ENCODE measurements at regions not wholly inside any gene's neighbourhood (a gene's known extent, or its start where the extent isn't known, plus 50 kb on each side); places are given as distances from the start of the nearest gene placed in this dataset.

DNA sequence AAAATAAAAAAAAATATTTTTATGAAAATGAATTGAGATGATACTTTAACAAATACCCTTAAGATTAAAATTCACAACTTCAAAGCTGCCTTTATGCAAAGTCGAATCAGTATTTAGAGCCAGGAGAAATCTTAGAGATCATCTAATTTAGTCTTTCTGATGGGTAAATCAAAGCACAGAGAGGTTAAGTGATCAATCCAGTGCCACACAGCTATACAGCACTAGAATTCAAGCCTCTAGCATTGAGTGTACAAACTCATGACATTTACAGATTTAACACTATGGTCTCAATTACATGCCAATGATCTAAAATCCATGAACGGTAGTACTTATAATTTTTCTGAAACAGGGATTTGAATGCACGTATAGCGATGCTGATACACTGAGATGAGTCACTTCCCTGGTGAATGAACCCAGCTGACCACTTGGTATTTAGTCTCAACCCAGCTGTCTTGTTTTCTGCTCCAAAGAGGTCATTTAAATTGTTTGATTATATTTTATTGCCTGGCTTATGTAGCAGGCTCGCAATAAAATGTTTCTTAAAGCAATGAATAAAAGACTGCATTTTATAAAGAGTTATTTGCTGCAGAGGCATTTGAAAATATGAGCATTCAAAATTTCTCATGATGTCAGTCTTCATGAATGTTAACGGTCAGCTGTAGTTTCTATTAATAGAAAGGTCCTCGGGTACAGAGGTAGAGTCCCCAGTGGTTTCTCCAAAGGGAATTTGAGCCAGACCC, 152.4 kb upstream of the PRICKLE1 start:
- H3K36me3 Mint-ChIP-seq (ENCODE audit: insufficient read depth, unreplicated experiment) = no peaks in the 10 kb centered on the region

DNA sequence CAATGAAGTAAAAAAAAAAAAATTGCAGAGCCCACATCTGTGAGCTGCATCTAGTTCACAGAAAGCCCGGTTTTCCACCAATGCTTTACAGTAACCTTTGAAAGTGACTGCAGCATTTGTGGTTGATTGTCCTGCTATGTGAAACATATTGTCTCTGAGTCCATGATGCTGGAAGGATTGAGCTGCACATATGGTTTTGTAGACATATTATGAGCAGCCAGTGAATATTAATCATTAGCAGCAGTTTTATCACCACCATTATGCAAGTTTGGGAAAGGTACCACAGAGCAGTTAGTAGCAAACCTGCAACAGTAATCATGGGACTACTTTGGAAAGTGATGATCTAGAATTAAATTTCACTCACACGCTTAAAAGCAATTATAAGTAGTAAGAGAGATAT, 151.5 kb upstream of the PRICKLE1 start:
- DNase-seq (ENCODE audit: unreplicated experiment) = no peak
- BruUV-seq (replicated peaks) = no TSS peak
- TF ChIP-seq, protein P1, sequence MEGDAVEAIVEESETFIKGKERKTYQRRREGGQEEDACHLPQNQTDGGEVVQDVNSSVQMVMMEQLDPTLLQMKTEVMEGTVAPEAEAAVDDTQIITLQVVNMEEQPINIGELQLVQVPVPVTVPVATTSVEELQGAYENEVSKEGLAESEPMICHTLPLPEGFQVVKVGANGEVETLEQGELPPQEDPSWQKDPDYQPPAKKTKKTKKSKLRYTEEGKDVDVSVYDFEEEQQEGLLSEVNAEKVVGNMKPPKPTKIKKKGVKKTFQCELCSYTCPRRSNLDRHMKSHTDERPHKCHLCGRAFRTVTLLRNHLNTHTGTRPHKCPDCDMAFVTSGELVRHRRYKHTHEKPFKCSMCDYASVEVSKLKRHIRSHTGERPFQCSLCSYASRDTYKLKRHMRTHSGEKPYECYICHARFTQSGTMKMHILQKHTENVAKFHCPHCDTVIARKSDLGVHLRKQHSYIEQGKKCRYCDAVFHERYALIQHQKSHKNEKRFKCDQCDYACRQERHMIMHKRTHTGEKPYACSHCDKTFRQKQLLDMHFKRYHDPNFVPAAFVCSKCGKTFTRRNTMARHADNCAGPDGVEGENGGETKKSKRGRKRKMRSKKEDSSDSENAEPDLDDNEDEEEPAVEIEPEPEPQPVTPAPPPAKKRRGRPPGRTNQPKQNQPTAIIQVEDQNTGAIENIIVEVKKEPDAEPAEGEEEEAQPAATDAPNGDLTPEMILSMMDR (IDR thresholded peaks at IDR 0.05; ENCODE audit: unreplicated experiment) = no peak
- no peaks in the 10 kb centered on the region for H3K27me3 Mint-ChIP-seq (ENCODE audit: insufficient read depth, unreplicated experiment)
- intact Hi-C loops (cut with micrococcal nuclease) = no loop called here
- CTCF ChIA-PET = interaction anchor here (1.0 to 1.4 kb wide), 2 partner anchors 11 to 20 kb away, joined by 3 to 4 read pairs; no protein-coding TSS in a partner anchor
- no peaks in the 10 kb centered on the region for H3K36me3 Mint-ChIP-seq (ENCODE audit: insufficient read depth, unreplicated experiment)
- no peak overlapping the region for H3K27ac Mint-ChIP-seq (ENCODE audit: low read depth, unreplicated experiment)
- POLR2A ChIA-PET = interaction anchor here (1.2 kb wide), 1 partner anchor 10 kb away, joined by 3 read pairs; no protein-coding TSS in a partner anchor
- peaks cover 27% of the 10 kb centered on the region for H3K4me1 Mint-ChIP-seq (ENCODE audit: insufficient read depth, unreplicated experiment)
- no peak overlapping the region for H3K4me3 Mint-ChIP-seq (ENCODE audit: unreplicated experiment)
- H3K9me3 Mint-ChIP-seq (ENCODE audit: unreplicated experiment) = peaks cover 6% of the 10 kb centered on the region

More for the DNA sequence above, 152.4 kb upstream of the PRICKLE1 start:
- Mint-ChIP-seq H3K4me1 (ENCODE audit: insufficient read depth, unreplicated experiment) (peaks cover 22% of the 10 kb centered on the region), H3K27me3 (ENCODE audit: insufficient read depth, unreplicated experiment) (no peaks in the 10 kb centered on the region), H3K4me3 (ENCODE audit: unreplicated experiment) (no peak overlapping the region), H3K9me3 (ENCODE audit: unreplicated experiment) (peaks cover 6% of the 10 kb centered on the region), H3K27ac (ENCODE audit: low read depth, unreplicated experiment) (no peak overlapping the region)
- intact Hi-C loops (cut with micrococcal nuclease) = no loop called here
- TF ChIP-seq, protein P1 (IDR thresholded peaks at IDR 0.05; ENCODE audit: unreplicated experiment) = no peak
- ChIA-PET CTCF (interaction anchor here (1.4 kb wide), 1 partner anchor 11 kb away, joined by 4 read pairs; no protein-coding TSS in a partner anchor), POLR2A (interaction anchor here (1.2 kb wide), 1 partner anchor 11 kb away, joined by 3 read pairs; no protein-coding TSS in a partner anchor)
- BruUV-seq (replicated peaks) = no TSS peak
- no peak for DNase-seq (ENCODE audit: unreplicated experiment)

DNA sequence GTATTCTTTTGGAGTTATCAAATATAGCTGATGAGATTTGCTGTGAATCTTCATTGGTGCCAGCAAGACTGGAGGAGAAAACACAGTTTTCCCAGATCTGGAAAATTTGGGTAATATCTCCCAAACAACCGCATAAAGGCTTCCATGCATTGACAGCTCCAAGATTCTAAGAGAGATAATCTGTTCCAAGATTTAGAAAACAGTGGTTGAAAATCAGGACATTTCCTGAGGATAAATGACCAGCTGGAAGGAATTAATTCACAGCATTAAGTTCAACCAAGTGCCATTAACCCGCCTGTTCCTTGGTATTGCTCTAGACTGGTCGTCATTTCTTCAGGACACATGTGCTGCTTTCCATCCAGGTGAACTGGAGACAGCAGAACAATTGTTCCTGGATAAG, 147.9 kb upstream of the PRICKLE1 start:
- no peak for DNase-seq (ENCODE audit: unreplicated experiment)
- no peaks in the 10 kb centered on the region for H3K27me3 Mint-ChIP-seq (ENCODE audit: insufficient read depth, unreplicated experiment)
- no peaks in the 10 kb centered on the region for H3K9me3 Mint-ChIP-seq (ENCODE audit: unreplicated experiment)
- intact Hi-C loops (cut with micrococcal nuclease) = no loop called here
- H3K4me3 Mint-ChIP-seq (ENCODE audit: unreplicated experiment) = no peak overlapping the region
- no peaks in the 10 kb centered on the region for H3K36me3 Mint-ChIP-seq (ENCODE audit: insufficient read depth, unreplicated experiment)
- peaks cover 19% of the 10 kb centered on the region for H3K4me1 Mint-ChIP-seq (ENCODE audit: insufficient read depth, unreplicated experiment)
- no TSS peak for BruUV-seq (replicated peaks)
- TF ChIP-seq, protein P1 (IDR thresholded peaks at IDR 0.05; ENCODE audit: unreplicated experiment) = no peak
- H3K27ac Mint-ChIP-seq (ENCODE audit: low read depth, unreplicated experiment) = no peak overlapping the region
- ChIA-PET CTCF (interaction anchor here (0.8 kb wide), 1 partner anchor 198 kb away, joined by 3 read pairs; no protein-coding TSS in a partner anchor), POLR2A (no interaction called here)

DNA sequence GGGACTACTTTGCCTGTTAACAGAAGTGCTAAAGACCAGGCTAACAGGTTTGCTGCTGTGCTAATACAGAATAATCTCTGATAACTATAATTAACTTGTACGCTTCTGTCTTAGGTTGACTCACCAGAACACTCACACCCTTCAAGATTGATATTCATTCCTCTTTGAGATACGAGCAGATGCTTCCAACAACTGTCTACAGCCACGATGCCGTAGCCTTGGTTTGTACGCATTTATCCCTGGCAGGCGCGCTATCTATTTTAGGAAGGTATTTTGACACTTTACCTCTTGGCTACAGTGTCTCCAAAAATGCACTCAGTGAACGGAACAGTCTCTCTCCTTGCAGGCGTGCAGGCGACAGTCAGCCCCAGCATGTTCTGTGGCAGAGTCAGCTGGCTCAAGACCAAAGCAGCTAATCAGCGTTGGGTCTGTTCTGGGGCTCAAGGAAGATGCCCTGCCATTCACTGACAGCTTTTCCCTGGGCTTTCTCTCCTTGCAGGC, 146.4 kb upstream of the PRICKLE1 start:
- no peak overlapping the region for H3K4me3 Mint-ChIP-seq (ENCODE audit: unreplicated experiment)
- no peak overlapping the region for H3K27ac Mint-ChIP-seq (ENCODE audit: low read depth, unreplicated experiment)
- TF ChIP-seq, protein P1 (IDR thresholded peaks at IDR 0.05; ENCODE audit: unreplicated experiment) = no peak
- H3K9me3 Mint-ChIP-seq (ENCODE audit: unreplicated experiment) = no peaks in the 10 kb centered on the region
- no peak for DNase-seq (ENCODE audit: unreplicated experiment)
- ChIA-PET POLR2A (interaction anchor here (0.5 to 1.5 kb wide), 4 partner anchors 9 to 204 kb away, joined by 3 to 4 read pairs (median 4); no protein-coding TSS in a partner anchor), CTCF (interaction anchor here (0.6 kb wide), 2 partner anchors 24 to 40 kb away, joined by 3 read pairs; no protein-coding TSS in a partner anchor)
- intact Hi-C loops (cut with micrococcal nuclease) = no loop called here
- peaks cover 19% of the 10 kb centered on the region for H3K4me1 Mint-ChIP-seq (ENCODE audit: insufficient read depth, unreplicated experiment)
- no peaks in the 10 kb centered on the region for H3K27me3 Mint-ChIP-seq (ENCODE audit: insufficient read depth, unreplicated experiment)
- peaks cover 4% of the 10 kb centered on the region for H3K36me3 Mint-ChIP-seq (ENCODE audit: insufficient read depth, unreplicated experiment)
- BruUV-seq (replicated peaks) = no TSS peak
